Ascending aorta (tissue), 2 donors: ENCODE measurements at regions not wholly inside any gene's neighbourhood (a gene's known extent, or its start where the extent isn't known, plus 50 kb on each side); places are given as distances from the start of the nearest gene placed in this dataset.

Experiments used
- DNase-seq, 2 donors: peaks; one replicate each; pipeline ENCODE4 v3.0.0-alpha.2; 2019; ENCODE audit warnings: low spot score in 2 of 2
- H3K27ac ChIP-seq, 2 donors: fragments of 200-600 bp; sonication (generic); one replicate each; pipeline ENCODE4 v1.5.1; 2016 to 2017; ENCODE audit warnings: mild to moderate bottlenecking in 1 of 2
- H3K27me3 ChIP-seq: fragments of 200-600 bp; sonication (generic); one replicate; pipeline ENCODE4 v1.5.1; 2017
- H3K36me3 ChIP-seq, 2 donors: fragments of 200-600 bp; sonication (generic); one replicate each; pipeline ENCODE4 v1.5.1; 2016
- H3K4me1 ChIP-seq, 2 donors: fragments of 200-600 bp; sonication (generic); one replicate each; pipeline ENCODE4 v1.5.1; 2016 to 2017; ENCODE audit warnings: mild to moderate bottlenecking in 1 of 2
- H3K4me3 ChIP-seq, 2 donors: fragments of 200-600 bp; sonication (generic); one replicate each; pipeline ENCODE4 v1.5.1; 2016 to 2017; ENCODE audit warnings: mild to moderate bottlenecking in 1 of 2
- H3K9me3 ChIP-seq, 2 donors: fragments of 200-600 bp; sonication (generic); one replicate each; pipeline ENCODE4 v1.5.1; 2016
- CTCF ChIP-seq, 3 experiments: fragments of 200-600 bp in 2 of 3; fragments of 450-650 bp in 1 of 3; sonication (generic) in 2 of 3; IDR thresholded peaks; one replicate each; pipeline ENCODE4 v1.5.1; 2016 to 2019; ENCODE audit warnings: antibody characterized with exemption in 3 of 3, mild to moderate bottlenecking in 1 of 3, moderate library complexity in 1 of 3
- intact Hi-C: fragments of 100-400 bp; cut with DNase I; formaldehyde crosslinking; loops from one replicate; pipeline ENCODE4 v1.15.1; 2023

GRCh38 chr2:16106619-16107018, 166.3 kb downstream of the MYCN start:
- H3K4me1 ChIP-seq = no peaks in the 10 kb centered on the region
- H3K27ac ChIP-seq = no peak overlapping the region
- H3K36me3 ChIP-seq = no peaks in the 10 kb centered on the region
- no peaks in the 10 kb centered on the region for H3K9me3 ChIP-seq
- DNase-seq = no peak
- H3K4me3 ChIP-seq = no peak overlapping the region
- intact Hi-C loops = no loop called here
- TF ChIP-seq CTCF (IDR thresholded peaks at IDR 0.05) = no peak
- no peaks in the 10 kb centered on the region for H3K27me3 ChIP-seq

- H3K27me3 ChIP-seq = no peaks in the 10 kb centered on the region
- no peak for TF ChIP-seq CTCF (IDR thresholded peaks at IDR 0.05)
- no peak overlapping the region for H3K27ac ChIP-seq
- no peaks in the 10 kb centered on the region for H3K36me3 ChIP-seq
- no peaks in the 10 kb centered on the region for H3K4me1 ChIP-seq
- no peaks in the 10 kb centered on the region for H3K9me3 ChIP-seq
- intact Hi-C loops = no loop called here
- no peak for DNase-seq
- H3K4me3 ChIP-seq = no peak overlapping the region
Measured at GRCh38 chr2:16105669-16106281, 165.4 kb downstream of the MYCN start.

GRCh38 chr2:16104949-16105668, 164.8 kb downstream of the MYCN start:
- no peak for DNase-seq
- no peaks in the 10 kb centered on the region for H3K9me3 ChIP-seq
- intact Hi-C loops = no loop called here
- no peaks in the 10 kb centered on the region for H3K36me3 ChIP-seq
- H3K4me3 ChIP-seq = no peak overlapping the region
- TF ChIP-seq CTCF (IDR thresholded peaks at IDR 0.05) = no peak
- H3K27me3 ChIP-seq = no peaks in the 10 kb centered on the region
- H3K27ac ChIP-seq = no peak overlapping the region
- H3K4me1 ChIP-seq = no peaks in the 10 kb centered on the region

- no peaks in the 10 kb centered on the region for H3K36me3 ChIP-seq
- H3K4me3 ChIP-seq = no peak overlapping the region
- H3K4me1 ChIP-seq = no peaks in the 10 kb centered on the region
- no peaks in the 10 kb centered on the region for H3K9me3 ChIP-seq
- TF ChIP-seq CTCF (IDR thresholded peaks at IDR 0.05) = no peak
- intact Hi-C loops = no loop called here
- no peak overlapping the region for H3K27ac ChIP-seq
- no peaks in the 10 kb centered on the region for H3K27me3 ChIP-seq
- no peak for DNase-seq
Measured at GRCh38 chr2:16104315-16104948, 164.1 kb downstream of the MYCN start.

- TF ChIP-seq CTCF (IDR thresholded peaks at IDR 0.05) = no peak
- H3K4me3 ChIP-seq = no peak overlapping the region
- H3K4me1 ChIP-seq = no peaks in the 10 kb centered on the region
- intact Hi-C loops = no loop called here
- H3K27ac ChIP-seq = no peak overlapping the region
- H3K27me3 ChIP-seq = no peaks in the 10 kb centered on the region
- no peaks in the 10 kb centered on the region for H3K9me3 ChIP-seq
- H3K36me3 ChIP-seq = no peaks in the 10 kb centered on the region
- no peak for DNase-seq
Measured at GRCh38 chr2:16103614-16104314, 163.4 kb downstream of the MYCN start.
